PFSK-1 (cell line): ENCODE measurements at regions not wholly inside any gene's neighbourhood (a gene's known extent, or its start where the extent isn't known, plus 50 kb on each side); places are given as distances from the start of the nearest gene placed in this dataset.

Experiments
- FOXP2 ChIP-seq: optimal IDR thresholded peaks from 2 replicates; pipeline ENCODE3; 2011; ENCODE audit warnings: borderline replicate concordance, control low read depth, inconsistent platforms; ENCODE audit not compliant: insufficient read depth; ENCODE audit errors: extremely low read length, extremely low read depth
- POLR2AphosphoS5 ChIP-seq: IDR thresholded peaks from 2 replicates; pipeline ENCODE4 v1.6.1; 2012; ENCODE audit warnings: low read depth, mild to moderate bottlenecking, control low read depth, low read length, moderate library complexity
- SIN3A ChIP-seq: IDR thresholded peaks from 2 replicates; pipeline ENCODE4 v1.6.1; 2012; ENCODE audit warnings: mild to moderate bottlenecking, low read length, moderate library complexity, borderline replicate concordance; ENCODE audit not compliant: insufficient read depth
- TAF1 ChIP-seq: IDR thresholded peaks from 2 replicates; pipeline ENCODE4 v1.6.1; 2012; ENCODE audit warnings: low read length, control low read depth, borderline replicate concordance; ENCODE audit not compliant: insufficient read depth

DNA sequence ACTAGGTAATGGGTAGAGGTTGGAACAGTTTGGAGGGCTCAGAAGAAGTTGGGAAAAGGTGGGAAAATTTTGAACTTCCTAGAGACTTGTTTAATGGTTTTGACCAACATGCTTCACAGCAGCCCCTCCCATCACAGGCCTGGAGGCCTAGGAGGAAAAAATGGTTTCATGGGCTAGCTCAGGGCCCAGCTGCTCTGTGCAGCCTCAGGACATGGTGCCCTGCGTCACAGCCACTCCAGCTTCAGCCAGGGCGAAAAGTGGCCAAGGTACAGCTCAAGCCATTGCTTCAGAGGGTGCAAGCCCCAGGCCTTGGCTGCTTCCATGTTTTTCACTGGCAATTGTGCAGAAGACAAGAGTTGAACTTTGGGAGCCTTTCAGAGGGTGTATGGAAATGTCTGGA, 453.7 kb downstream of the LRRC70 start:
- no peak for TF ChIP-seq TAF1
- no peak for TF ChIP-seq FOXP2
- TF ChIP-seq POLR2AphosphoS5 = no peak
- no peak for TF ChIP-seq SIN3A
